GM21786 (cell line): ENCODE measurements at regions not wholly inside any gene's neighbourhood (a gene's known extent, or its start where the extent isn't known, plus 50 kb on each side); places are given as distances from the start of the nearest gene placed in this dataset.

Source experiments
- ATAC-seq: cut with Tn5 transposase; IDR thresholded peaks from one replicate; pipeline ENCODE4 v1.9.1; 2021; ENCODE audit not compliant: unreplicated experiment

- ATAC-seq: no peak
Measured at GRCh38 chr5:12795333-12795663, 891.1 kb upstream of the CTNND2 start.

- no peak for ATAC-seq
Measured at GRCh38 chr5:12794476-12795332, 890.5 kb upstream of the CTNND2 start.

GRCh38 chr5:12793373-12793772 lies 889.1 kb upstream of the CTNND2 start:
- ATAC-seq: no peak

- ATAC-seq: no peak
Measured at GRCh38 chr5:12780536-12780935, 876.3 kb upstream of the CTNND2 start.

- ATAC-seq: no peak
Measured at GRCh38 chr5:12777342-12777741, 873.1 kb upstream of the CTNND2 start.

- ATAC-seq: no peak
Measured at GRCh38 chr5:12772276-12772675, 868.0 kb upstream of the CTNND2 start.

- no peak for ATAC-seq
Measured at GRCh38 chr5:12759377-12759776, 855.1 kb upstream of the CTNND2 start.

- ATAC-seq: no peak
Measured at GRCh38 chr5:12757035-12757434, 852.8 kb upstream of the CTNND2 start.

- no peak for ATAC-seq
Measured at GRCh38 chr5:12745537-12745936, 841.3 kb upstream of the CTNND2 start.

GRCh38 chr5:12743582-12743981 lies 839.3 kb upstream of the CTNND2 start:
- ATAC-seq: no peak

- ATAC-seq: no peak
Measured at GRCh38 chr5:12730354-12730753, 826.1 kb upstream of the CTNND2 start.

- no peak for ATAC-seq
Measured at GRCh38 chr5:12716664-12717063, 812.4 kb upstream of the CTNND2 start.

GRCh38 chr5:12707560-12707959 lies 803.3 kb upstream of the CTNND2 start:
- ATAC-seq: no peak

- ATAC-seq: no peak
Measured at GRCh38 chr5:12704955-12705354, 800.7 kb upstream of the CTNND2 start.

GRCh38 chr5:12703254-12703653 lies 799.0 kb upstream of the CTNND2 start:
- no peak for ATAC-seq

- ATAC-seq: no peak
Measured at GRCh38 chr5:12695651-12696050, 791.4 kb upstream of the CTNND2 start.

GRCh38 chr5:12691330-12691729 lies 787.1 kb upstream of the CTNND2 start:
- ATAC-seq: no peak

GRCh38 chr5:12690361-12690760 lies 786.1 kb upstream of the CTNND2 start:
- ATAC-seq: no peak

- no peak for ATAC-seq
Measured at GRCh38 chr5:12683249-12683648, 779.0 kb upstream of the CTNND2 start.

- no peak for ATAC-seq
Measured at GRCh38 chr5:12679731-12680130, 775.5 kb upstream of the CTNND2 start.

- no peak for ATAC-seq
Measured at GRCh38 chr5:12675959-12676358, 771.7 kb upstream of the CTNND2 start.

- no peak for ATAC-seq
Measured at GRCh38 chr5:12672141-12672540, 767.9 kb upstream of the CTNND2 start.

- no peak for ATAC-seq
Measured at GRCh38 chr5:12669326-12669725, 765.1 kb upstream of the CTNND2 start.
